Posterior cingulate gyrus (tissue), 11 donors: ENCODE measurements at regions not wholly inside any gene's neighbourhood (a gene's known extent, or its start where the extent isn't known, plus 50 kb on each side); places are given as distances from the start of the nearest gene placed in this dataset.
"Not testable (repeated sequence)": the region's sequence is repeated elsewhere in the genome, so short reads cannot be mapped to it uniquely, and the experiment has no call there.

ENCODE experiments used
- DNase-seq, 10 donors: peaks; one replicate each; pipeline versions ENCODE4 v3.0.0 to v3.0.0-alpha.2; 2020 to 2021; ENCODE audit warnings: mixed read lengths in 3 of 10
- intact Hi-C: fragments of 100-400 bp; cut with DNase I; formaldehyde crosslinking; loops from one replicate; pipeline ENCODE4 v1.15.1; 2023

GRCh38 chr7:106713452-106713851, 52.5 kb upstream of the CCDC71L start:
- DNase-seq, intact Hi-C loops: not testable (repeated sequence)

- intact Hi-C loops, DNase-seq: not testable (repeated sequence)
Measured at GRCh38 chr7:106714590-106715442, 53.9 kb upstream of the CCDC71L start.

- intact Hi-C loops: no loop called here
- no peak for DNase-seq
Measured at GRCh38 chr7:106715730-106716129, 54.8 kb upstream of the CCDC71L start.

GRCh38 chr7:106717254-106717954, 56.4 kb upstream of the CCDC71L start:
- intact Hi-C loops: no loop called here
- no peak for DNase-seq

GRCh38 chr7:106717955-106718871, 57.3 kb upstream of the CCDC71L start:
- no peak for DNase-seq
- intact Hi-C loops: no loop called here

- no peak for DNase-seq
- intact Hi-C loops: no loop called here
Measured at GRCh38 chr7:106720641-106721040, 59.7 kb upstream of the CCDC71L start.

- no peak for DNase-seq
- intact Hi-C loops: no loop called here
Measured at GRCh38 chr7:106721816-106722785, 61.1 kb upstream of the CCDC71L start.

- DNase-seq: no peak
- intact Hi-C loops: no loop called here
Measured at GRCh38 chr7:106723398-106723797, 62.4 kb upstream of the CCDC71L start.

GRCh38 chr7:106729720-106730385, 68.9 kb upstream of the CCDC71L start:
- intact Hi-C loops: loop anchor here (10.0 kb wide), 1 partner anchor 185 kb away; no protein-coding TSS in a partner anchor
- no peak for DNase-seq

- no peak for DNase-seq
- intact Hi-C loops: loop anchor here (10.0 kb wide), 1 partner anchor 186 kb away; no protein-coding TSS in a partner anchor
Measured at GRCh38 chr7:106731187-106731586, 70.2 kb upstream of the CCDC71L start.

GRCh38 chr7:106731646-106732444, 70.9 kb upstream of the CCDC71L start:
- DNase-seq: no peak
- intact Hi-C loops: loop anchor here (10.0 kb wide), 1 partner anchor 187 kb away; no protein-coding TSS in a partner anchor

- DNase-seq: no peak
- intact Hi-C loops: loop anchor here (5.0 to 10.0 kb wide), 2 partner anchors 73 to 191 kb away; partner anchors contain the start of gene CCDC71L
Measured at GRCh38 chr7:106735637-106736036, 74.7 kb upstream of the CCDC71L start.

GRCh38 chr7:106736123-106736507, 75.2 kb upstream of the CCDC71L start:
- intact Hi-C loops: loop anchor here (5.0 to 10.0 kb wide), 2 partner anchors 74 to 191 kb away; partner anchors contain the start of gene CCDC71L
- no peak for DNase-seq

- DNase-seq: no peak
- intact Hi-C loops: loop anchor here (5.0 to 10.0 kb wide), 2 partner anchors 74 to 192 kb away; partner anchors contain the start of gene CCDC71L
Measured at GRCh38 chr7:106736508-106737201, 75.7 kb upstream of the CCDC71L start.

- DNase-seq: no peak
- intact Hi-C loops: loop anchor here (5.0 to 10.0 kb wide), 2 partner anchors 75 to 192 kb away; partner anchors contain the start of gene CCDC71L
Measured at GRCh38 chr7:106737202-106737562, 76.2 kb upstream of the CCDC71L start.

GRCh38 chr7:106740806-106741205, 79.8 kb upstream of the CCDC71L start:
- no peak for DNase-seq
- intact Hi-C loops: no loop called here

- DNase-seq: no peak
- intact Hi-C loops: no loop called here
Measured at GRCh38 chr7:106744563-106745091, 83.7 kb upstream of the CCDC71L start.
